Fibroblast of lung (primary cell): ENCODE measurements at regions not wholly inside any gene's neighbourhood (a gene's known extent, or its start where the extent isn't known, plus 50 kb on each side); places are given as distances from the start of the nearest gene placed in this dataset.

Experiments used
- DNase-seq, 2 donors: peaks; one replicate each; pipeline versions ENCODE4 v3.0.0 to v3.0.0-alpha.2; 2010; ENCODE audit warnings: low read depth in 2 of 2
- H2AFZ ChIP-seq: 2 replicates; pipeline ENCODE4 v1.5.1; 2012; ENCODE audit warnings: low read length, control low read depth, inconsistent platforms
- H3K27ac ChIP-seq: 2 replicates; pipeline ENCODE4 v1.5.1; 2011; ENCODE audit warnings: low read length, control low read depth; ENCODE audit not compliant: insufficient read depth
- H3K27me3 ChIP-seq: 2 replicates; pipeline ENCODE4 v1.5.1; 2011; ENCODE audit warnings: mild to moderate bottlenecking, low read length; ENCODE audit not compliant: control insufficient read depth, insufficient read depth
- H3K36me3 ChIP-seq: 2 replicates; pipeline ENCODE4 v1.5.1; 2011; ENCODE audit warnings: low read length; ENCODE audit not compliant: control insufficient read depth, insufficient read depth
- H3K4me1 ChIP-seq: 2 replicates; pipeline ENCODE4 v1.5.1; 2011; ENCODE audit warnings: low read length; ENCODE audit not compliant: control insufficient read depth, insufficient read depth; ENCODE audit errors: extremely low read depth
- H3K4me2 ChIP-seq: 2 replicates; pipeline ENCODE4 v1.5.1; 2011; ENCODE audit warnings: low read length, control low read depth; ENCODE audit not compliant: insufficient read depth; ENCODE audit errors: extremely low read depth
- H3K4me3 ChIP-seq, 4 experiments: fragments of 200-600 bp in 1 of 4; sonication (generic) in 1 of 4; replicated peaks in 1 of 4; 2 replicates each; pipeline ENCODE4 v1.5.1; 2011 to 2016; ENCODE audit warnings: low read length in 4 of 4, low read depth in 3 of 4, mild to moderate bottlenecking in 3 of 4, control low read depth in 2 of 4, inconsistent platforms in 1 of 4, mixed read lengths in 1 of 4; ENCODE audit not compliant: insufficient read depth in 1 of 4; ENCODE audit errors: control extremely low read depth in 1 of 4
- H3K79me2 ChIP-seq: 2 replicates; pipeline ENCODE4 v1.5.1; 2012; ENCODE audit warnings: mild to moderate bottlenecking, low read length, inconsistent platforms; ENCODE audit not compliant: control insufficient read depth, insufficient read depth
- H3K9ac ChIP-seq: 2 replicates; pipeline ENCODE4 v1.5.1; 2011; ENCODE audit warnings: mild to moderate bottlenecking, low read length, control low read depth; ENCODE audit not compliant: insufficient read depth
- H3K9me3 ChIP-seq: 2 replicates; pipeline ENCODE4 v1.5.1; 2012; ENCODE audit warnings: low read depth, low read length; ENCODE audit not compliant: control insufficient read depth, insufficient read depth
- H4K20me1 ChIP-seq: 2 replicates; pipeline ENCODE4 v1.5.1; 2011; ENCODE audit warnings: low read length; ENCODE audit not compliant: control insufficient read depth, insufficient read depth; ENCODE audit errors: extremely low read depth
- EZH2 ChIP-seq: IDR thresholded peaks from 2 replicates; pipeline ENCODE4 v1.5.1; 2012; ENCODE audit warnings: low read length, control low read depth, mild to moderate bottlenecking; ENCODE audit errors: missing control alignments
- TF ChIP-seq, protein P1 (sequence below), 2 donors: IDR thresholded peaks in 1 of 2; conservative IDR thresholded peaks in 1 of 2; 1 replicate in 1 of 2; 2 replicates in 1 of 2; pipeline ENCODE4 v1.5.1; 2011 to 2012; ENCODE audit warnings: low read length in 2 of 2, control low read depth in 1 of 2, inconsistent platforms in 1 of 2, low read depth in 1 of 2, mild to moderate bottlenecking in 1 of 2

DNA sequence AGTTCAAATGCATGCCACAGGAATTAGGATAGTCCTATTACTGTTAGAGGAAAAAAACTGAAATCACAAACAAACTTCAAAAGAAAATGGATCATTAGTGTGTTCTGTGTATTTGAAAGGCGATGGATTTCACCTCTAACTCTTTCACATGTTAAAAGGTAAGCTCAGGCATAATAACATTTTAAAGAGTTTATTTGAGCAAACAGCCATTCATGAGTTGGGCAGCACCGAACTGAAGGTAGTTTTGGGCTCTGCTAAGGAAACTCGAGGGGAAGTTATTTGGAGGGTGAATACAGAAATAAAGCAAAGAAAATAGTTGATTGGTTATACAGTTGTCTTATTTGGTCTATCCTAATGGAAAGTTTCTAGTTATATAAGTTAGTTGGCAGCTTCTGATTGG lies 546.5 kb upstream of the POU3F2 start:
- H3K4me1 ChIP-seq = no peaks in the 10 kb centered on the region
- no peak overlapping the region for H3K27ac ChIP-seq
- TF ChIP-seq, protein P1, sequence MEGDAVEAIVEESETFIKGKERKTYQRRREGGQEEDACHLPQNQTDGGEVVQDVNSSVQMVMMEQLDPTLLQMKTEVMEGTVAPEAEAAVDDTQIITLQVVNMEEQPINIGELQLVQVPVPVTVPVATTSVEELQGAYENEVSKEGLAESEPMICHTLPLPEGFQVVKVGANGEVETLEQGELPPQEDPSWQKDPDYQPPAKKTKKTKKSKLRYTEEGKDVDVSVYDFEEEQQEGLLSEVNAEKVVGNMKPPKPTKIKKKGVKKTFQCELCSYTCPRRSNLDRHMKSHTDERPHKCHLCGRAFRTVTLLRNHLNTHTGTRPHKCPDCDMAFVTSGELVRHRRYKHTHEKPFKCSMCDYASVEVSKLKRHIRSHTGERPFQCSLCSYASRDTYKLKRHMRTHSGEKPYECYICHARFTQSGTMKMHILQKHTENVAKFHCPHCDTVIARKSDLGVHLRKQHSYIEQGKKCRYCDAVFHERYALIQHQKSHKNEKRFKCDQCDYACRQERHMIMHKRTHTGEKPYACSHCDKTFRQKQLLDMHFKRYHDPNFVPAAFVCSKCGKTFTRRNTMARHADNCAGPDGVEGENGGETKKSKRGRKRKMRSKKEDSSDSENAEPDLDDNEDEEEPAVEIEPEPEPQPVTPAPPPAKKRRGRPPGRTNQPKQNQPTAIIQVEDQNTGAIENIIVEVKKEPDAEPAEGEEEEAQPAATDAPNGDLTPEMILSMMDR (conservative IDR thresholded peaks at IDR 0.05 in 1 of 2, IDR thresholded peaks at IDR 0.05 in 1 of 2; ENCODE audit: low read depth in 1 of 2, low read length in 2 of 2) = no peak
- TF ChIP-seq EZH2 = no peak
- no peak overlapping the region for H3K9ac ChIP-seq
- DNase-seq = no peak
- no peaks in the 10 kb centered on the region for H3K79me2 ChIP-seq
- no peaks in the 10 kb centered on the region for H3K36me3 ChIP-seq
- H3K4me2 ChIP-seq = no peak overlapping the region
- H3K27me3 ChIP-seq = no peaks in the 10 kb centered on the region
- H2AFZ ChIP-seq = no peak overlapping the region
- H3K9me3 ChIP-seq = no peaks in the 10 kb centered on the region
- H4K20me1 ChIP-seq = no peaks in the 10 kb centered on the region
- no peak overlapping the region for H3K4me3 ChIP-seq

DNA sequence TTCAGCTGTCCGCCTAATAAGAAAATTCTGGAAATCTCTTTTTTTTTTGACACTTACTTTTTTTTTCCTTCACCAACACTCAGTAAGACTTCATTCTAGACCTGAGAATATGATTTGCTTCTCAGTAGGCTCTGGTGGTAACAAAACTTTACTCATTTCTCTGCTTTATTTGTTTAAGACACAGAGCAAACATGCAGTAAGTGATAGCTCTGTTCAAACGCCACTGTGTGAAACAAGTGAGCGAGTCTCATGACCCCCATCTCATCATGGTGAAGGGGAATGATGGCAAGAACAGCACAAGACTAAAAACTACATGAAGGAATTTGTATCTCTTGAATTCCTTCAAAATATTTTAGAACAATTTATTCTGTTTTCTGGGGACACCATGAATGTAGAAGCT lies 541.6 kb upstream of the POU3F2 start:
- no peaks in the 10 kb centered on the region for H3K4me1 ChIP-seq
- H3K4me3 ChIP-seq = no peak overlapping the region
- H3K9ac ChIP-seq = no peak overlapping the region
- H3K4me2 ChIP-seq = no peak overlapping the region
- no peak overlapping the region for H3K27ac ChIP-seq
- no peaks in the 10 kb centered on the region for H3K27me3 ChIP-seq
- H3K9me3 ChIP-seq = no peaks in the 10 kb centered on the region
- no peaks in the 10 kb centered on the region for H4K20me1 ChIP-seq
- no peaks in the 10 kb centered on the region for H3K79me2 ChIP-seq
- TF ChIP-seq, protein P1 (conservative IDR thresholded peaks at IDR 0.05 in 1 of 2, IDR thresholded peaks at IDR 0.05 in 1 of 2; ENCODE audit: low read depth in 1 of 2, low read length in 2 of 2) = no peak
- no peak for TF ChIP-seq EZH2
- H3K36me3 ChIP-seq = no peaks in the 10 kb centered on the region
- no peak for DNase-seq
- no peak overlapping the region for H2AFZ ChIP-seq

DNA sequence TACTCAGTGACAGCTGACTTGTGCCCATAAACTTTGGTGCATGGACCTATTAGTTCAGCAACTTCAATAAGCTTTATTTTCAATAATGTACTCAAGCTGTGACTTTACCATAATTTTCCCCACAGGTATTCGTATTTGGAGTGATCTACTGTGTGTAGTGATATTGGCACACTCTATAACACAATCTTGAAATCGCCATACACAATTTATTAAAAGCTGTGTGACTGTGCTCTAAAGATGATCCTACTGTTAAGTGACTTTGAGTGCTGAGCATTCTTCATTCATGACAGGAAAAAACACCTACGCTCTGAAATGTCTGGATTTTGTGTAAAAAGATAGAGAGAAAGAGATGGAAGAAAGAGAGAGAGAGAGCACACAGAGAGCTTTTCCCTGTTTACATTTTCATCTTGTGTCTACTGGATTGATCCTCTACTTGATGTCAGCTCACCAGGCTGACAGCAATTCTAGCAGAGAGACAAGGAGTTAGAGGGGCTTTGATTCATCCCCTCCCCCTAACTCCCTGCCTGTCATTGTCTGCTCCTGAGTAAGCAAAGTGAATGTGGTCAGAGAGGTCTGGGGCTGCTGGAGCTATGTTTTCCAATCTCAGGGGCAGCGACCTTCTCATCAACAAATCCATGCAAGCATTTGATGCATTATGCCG lies 538.7 kb upstream of the POU3F2 start:
- no peak overlapping the region for H3K9ac ChIP-seq
- no peaks in the 10 kb centered on the region for H3K36me3 ChIP-seq
- no peaks in the 10 kb centered on the region for H4K20me1 ChIP-seq
- H3K4me2 ChIP-seq = no peak overlapping the region
- H3K4me1 ChIP-seq = no peaks in the 10 kb centered on the region
- H2AFZ ChIP-seq = no peak overlapping the region
- TF ChIP-seq, protein P1 (conservative IDR thresholded peaks at IDR 0.05 in 1 of 2, IDR thresholded peaks at IDR 0.05 in 1 of 2; ENCODE audit: low read depth in 1 of 2, low read length in 2 of 2) = no peak
- no peak for TF ChIP-seq EZH2
- H3K9me3 ChIP-seq = no peaks in the 10 kb centered on the region
- H3K4me3 ChIP-seq = no peak overlapping the region
- DNase-seq = no peak
- H3K27me3 ChIP-seq = no peaks in the 10 kb centered on the region
- H3K27ac ChIP-seq = no peak overlapping the region
- H3K79me2 ChIP-seq = no peaks in the 10 kb centered on the region
